HG02884 (cell line): ENCODE measurements at regions not wholly inside any gene's neighbourhood (a gene's known extent, or its start where the extent isn't known, plus 50 kb on each side); places are given as distances from the start of the nearest gene placed in this dataset.
"Not testable (repeated sequence)": the region's sequence is repeated elsewhere in the genome, so short reads cannot be mapped to it uniquely, and the experiment has no call there.

Experiments
- ATAC-seq: cut with Tn5 transposase; IDR thresholded peaks from one replicate; pipeline ENCODE4 v1.9.1; 2021; ENCODE audit warnings: mild to moderate bottlenecking, moderate library complexity; ENCODE audit not compliant: unreplicated experiment

DNA sequence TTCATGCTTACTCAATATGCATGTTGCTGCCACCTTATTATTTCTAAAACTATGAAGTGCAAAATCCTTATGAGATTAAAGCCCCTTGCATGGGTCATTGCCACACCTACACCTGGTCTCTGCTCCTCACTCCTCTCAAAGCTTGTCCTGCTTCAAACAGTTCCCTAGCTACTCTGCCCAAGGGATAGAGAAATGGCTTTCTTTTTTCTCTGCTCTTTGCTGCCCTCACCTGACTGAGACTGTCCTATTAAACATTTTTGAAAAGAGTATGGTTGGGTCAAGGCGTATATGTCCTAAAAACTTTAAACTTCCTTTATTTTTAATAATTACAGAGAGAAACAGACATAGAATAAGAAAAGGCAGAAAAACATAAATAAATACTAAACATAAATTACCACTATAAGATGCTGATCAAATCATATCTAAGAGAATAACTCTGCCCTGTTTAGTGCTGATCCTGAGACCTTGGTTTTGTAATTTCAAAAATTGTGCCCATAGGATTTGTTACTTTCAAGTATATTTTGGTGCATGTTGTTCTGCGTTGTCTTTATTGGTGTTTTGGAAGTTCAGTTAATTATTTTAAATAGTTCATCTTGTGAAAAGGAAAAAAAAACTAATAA, 704.9 kb upstream of the PABPC4L start:
- no peak for ATAC-seq

DNA sequence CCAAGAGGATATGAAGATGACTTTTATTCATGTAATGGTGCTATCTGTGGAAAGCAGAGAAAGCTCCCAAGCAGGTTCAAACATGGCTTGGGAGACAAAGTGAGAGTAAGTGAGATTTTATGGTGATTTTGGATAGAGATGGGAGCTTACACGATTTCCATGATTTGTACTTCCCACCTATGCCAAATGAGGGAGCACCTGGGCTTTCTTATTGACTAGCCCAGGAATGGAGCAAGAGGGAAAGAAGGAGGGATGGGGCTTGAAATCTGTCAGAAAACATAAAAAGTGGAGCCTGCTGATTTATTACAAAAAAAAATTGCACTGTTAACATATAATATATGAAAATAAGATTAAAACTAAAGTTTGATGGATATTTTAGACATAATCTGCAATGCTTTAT, 703.5 kb upstream of the PABPC4L start:
- ATAC-seq = no peak

DNA sequence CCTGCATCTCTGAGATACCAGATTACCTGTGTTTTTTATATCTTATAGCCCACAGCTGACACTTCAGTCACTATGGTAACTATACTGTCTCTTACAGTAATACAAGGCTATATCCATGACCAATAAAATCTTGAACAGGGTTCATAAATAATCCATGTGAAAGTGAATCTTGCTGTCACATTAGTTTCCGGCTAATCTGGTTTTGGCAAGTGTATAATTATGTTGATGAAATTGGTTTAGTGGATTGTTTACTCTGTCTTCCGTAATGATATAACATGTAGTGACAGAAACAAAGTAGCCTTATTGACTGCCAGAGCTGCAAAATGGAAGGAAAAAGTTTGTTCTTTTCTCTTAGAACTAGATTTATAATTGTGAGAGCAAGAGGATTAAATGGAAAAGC, 686.6 kb upstream of the PABPC4L start:
- no peak for ATAC-seq

DNA sequence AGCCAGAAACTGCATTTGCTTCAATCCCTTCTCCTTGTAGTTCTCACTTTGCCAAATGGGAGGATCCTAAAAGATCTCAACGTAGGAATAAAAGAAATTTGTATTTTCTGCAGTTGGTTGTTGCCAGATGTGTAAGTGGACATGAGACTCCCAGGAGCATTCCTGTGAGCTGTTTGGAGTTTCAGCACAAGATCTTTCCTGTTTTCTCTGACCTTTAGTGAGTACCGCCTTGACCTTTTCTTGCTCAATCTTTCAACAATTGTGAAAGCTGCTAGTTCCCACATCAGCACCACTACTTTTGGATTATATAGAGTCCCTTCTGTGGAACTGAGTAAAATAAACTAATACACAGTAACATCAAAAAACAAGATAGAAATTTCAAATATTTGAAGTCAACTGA, 683.8 kb upstream of the PABPC4L start:
- ATAC-seq = no peak

DNA sequence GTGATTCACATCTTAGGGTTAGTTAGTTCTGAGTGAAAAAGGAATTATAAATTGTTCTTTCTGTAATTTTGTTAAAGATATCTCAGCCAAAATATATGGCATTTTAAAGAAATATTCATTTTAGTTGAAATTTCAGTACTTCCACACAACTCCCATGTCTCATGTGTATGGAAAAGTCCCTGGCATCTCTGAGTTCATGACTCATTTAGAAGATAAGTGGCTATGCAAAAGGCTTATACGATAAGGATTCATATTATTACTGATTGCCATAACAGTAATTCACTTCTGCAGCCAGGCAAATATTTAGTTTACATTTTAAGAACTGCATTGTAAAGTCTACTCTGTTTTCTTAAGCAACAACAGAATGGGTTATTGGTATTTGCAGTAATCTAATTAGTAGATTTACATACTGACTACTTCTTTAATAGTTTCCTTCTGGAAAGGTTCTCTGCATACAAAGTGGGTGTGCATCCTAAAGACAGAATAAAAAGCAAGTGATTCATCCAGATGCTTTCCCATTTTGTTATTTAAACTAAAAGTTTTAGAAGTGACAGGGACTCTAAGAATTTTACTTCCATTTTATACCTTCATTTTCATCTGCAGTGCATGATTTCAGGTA, 682.4 kb upstream of the PABPC4L start:
- no peak for ATAC-seq

DNA sequence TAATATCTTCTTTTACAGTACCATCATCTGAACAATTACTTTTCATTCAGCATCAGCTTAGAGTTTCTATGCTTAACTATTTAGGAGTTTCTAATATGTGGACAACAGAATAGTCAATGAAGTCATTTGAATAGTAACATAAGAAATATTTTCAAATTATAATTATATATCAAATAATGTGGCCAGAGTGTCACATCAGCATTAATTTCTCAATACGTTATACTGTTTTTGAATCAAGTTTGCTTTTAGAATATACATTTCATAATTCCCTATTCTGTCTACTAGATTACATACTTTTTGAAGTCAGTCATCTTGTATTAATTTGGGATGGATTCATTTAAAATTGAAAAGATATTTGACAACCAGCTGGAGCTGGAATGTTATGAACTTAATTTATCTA, 677.4 kb upstream of the PABPC4L start:
- ATAC-seq = no peak

DNA sequence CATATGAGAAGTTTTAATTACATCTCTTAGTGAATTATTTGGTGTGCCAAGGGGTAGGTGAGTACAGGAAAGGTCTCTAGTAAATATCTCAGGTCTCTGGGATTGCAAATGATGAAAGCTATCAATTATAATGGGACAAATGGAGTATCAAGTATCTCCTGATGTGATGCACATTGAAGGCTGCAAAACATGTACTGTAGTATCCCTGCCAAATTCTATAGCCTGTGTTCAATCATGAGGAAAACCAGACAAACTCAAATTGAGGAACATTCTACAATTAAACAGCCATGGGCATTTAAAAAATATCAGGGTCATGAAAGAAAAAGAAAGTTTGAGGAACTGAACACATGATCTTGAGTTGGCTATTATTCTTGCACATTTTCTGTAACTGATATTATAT, 665.4 kb upstream of the PABPC4L start:
- ATAC-seq = no peak

DNA sequence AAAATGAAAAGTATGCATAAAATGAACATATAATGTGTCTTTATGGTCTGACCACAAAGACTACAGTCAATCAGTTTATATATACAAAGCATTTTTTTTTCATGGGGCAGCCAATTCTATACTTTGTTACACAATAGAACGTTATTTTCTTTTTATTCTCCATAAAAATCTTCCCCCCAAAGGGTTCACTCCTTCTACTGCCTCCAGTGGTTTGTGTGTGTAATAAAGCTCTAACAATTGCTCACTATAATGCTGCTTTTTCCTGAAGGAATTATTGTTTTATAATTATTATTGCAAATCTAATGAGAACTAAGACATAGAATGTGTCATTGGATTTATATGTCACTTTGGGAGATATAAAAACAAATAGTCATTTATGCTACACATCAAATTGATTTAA, 664.1 kb upstream of the PABPC4L start:
- ATAC-seq = no peak

DNA sequence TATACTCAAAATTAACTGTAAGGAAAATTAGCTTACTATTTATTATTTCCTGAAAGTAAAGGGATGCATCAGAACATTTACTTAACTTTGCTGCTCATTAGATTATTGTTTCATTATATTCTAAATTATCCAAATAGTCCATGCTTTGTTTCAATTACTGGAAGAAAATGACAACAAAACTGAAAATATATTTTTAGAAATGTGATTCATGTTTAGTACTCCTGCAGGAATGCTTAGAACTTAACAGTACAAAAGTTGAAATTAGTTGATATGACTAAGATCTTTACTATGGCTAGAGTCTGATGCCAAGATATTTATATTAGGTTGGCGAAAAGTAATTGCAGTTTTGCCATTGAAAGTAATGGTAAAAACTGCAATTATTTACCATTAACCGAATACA, 660.5 kb upstream of the PABPC4L start:
- no peak for ATAC-seq

DNA sequence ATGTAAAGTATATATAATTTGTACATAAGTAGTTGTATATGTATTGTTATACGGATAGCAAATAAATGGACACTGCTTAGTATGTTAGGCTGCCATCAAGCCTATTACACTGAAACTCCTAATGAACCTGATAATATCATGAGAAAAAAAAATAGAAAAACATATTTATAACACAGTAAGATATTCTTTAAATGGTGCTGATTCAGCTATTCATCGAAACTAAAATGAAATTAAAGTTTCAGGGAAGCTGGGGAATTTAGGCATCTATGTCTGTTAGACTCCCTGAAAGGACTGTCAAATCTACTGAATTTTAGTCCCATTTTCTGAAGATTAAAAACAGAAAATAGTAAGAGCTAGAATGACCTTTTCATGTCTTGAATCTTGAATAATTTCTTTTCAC, 647.1 kb upstream of the PABPC4L start:
- ATAC-seq = no peak

DNA sequence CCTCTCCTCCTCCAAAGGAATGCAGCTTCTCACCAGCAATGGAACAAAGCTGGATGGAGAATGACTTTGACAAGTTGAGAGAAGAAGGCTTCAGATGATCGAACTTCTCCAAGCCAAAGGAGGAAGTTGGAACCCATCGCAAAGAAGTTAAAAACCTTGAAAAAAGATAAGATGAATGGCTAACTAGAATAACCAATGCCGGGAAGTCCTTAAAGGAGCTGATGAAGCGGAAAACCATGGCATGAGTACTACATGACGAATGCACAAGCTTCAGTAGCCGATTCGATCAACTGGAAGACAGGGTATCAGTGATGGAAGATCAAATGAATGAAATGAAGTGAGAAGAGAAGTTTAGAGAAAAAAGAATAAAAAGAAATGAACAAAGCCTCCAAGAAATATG, 629.2 kb upstream of the PABPC4L start:
- not testable (repeated sequence) for ATAC-seq

DNA sequence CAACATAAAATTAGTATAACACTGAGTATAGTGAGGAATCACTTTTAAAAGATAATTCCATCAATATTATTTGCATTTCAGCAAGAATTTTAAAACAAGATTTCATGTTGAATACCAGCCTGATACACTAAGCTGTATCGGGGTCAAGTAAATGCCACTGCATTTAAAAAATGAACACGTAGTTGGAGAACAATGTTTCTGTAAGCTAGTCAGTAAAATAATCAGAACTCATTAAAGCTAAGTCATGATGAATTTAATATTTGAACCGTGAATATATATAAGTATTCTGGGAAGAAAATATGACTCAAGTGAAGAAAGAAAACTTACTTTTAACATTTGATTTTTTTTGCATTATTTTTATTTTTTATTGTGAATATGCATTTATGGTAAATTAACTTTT, 611.0 kb upstream of the PABPC4L start:
- no peak for ATAC-seq

DNA sequence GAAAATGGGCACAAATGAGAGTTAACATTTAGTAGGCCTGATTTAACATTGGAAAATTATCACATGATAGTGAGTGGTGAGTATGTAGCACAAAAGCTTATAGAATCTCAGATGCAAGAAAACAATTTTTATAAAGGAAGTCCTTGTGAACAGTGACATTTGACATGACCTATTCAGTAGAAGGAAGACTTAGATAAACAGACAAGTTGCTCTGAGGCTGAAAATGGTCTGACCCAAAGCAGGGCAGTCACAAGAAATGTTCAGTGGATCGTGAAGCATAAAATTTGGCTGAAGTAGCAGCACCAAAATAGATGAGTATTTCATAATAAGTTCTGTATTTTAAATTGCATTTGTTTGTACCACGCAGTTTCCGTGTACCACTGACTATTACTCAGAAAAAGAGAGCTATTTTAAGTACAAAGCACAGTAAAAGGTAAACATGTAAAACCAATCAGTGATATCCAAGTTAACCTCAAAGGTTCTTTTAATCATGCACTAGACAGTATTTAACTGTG, 605.7 kb upstream of the PABPC4L start:
- ATAC-seq = no peak

DNA sequence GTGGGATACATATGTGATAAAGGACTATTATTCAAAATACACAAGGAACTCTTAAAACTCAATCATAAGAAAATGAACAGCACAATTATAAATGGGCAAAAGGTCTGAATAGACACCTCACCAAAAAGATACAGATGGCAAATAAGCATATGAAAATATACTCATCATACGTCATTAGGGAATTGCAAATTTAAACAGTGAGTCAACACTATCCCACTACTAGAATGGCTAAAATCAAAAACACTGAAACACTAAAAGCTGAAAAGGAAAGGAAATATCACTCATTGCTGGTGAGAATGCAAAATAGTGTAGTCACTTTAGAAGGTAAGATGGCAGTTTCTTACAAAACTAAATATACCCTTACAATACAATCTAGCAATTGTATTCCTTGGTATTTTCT, 597.0 kb upstream of the PABPC4L start:
- ATAC-seq = no peak

DNA sequence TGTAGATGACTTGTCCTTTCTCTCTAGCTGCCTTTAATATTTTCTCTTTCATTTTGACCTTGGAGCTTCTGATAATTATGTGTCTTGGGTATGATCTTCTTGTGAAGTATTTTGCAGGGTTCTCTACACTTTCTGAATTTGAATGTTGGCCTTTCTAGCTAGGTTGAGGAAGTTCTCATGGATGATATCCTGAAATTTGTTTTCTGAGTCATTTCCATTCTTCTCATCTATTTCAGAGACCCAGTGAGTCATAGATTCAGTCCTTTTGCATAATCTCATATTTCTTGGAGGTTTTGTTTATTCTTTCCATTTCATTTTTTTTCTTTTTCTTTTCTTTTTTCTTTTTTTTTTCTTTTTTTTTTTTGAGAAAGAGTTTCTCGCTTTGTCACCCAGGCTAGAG, 585.7 kb upstream of the PABPC4L start:
- no peak for ATAC-seq

DNA sequence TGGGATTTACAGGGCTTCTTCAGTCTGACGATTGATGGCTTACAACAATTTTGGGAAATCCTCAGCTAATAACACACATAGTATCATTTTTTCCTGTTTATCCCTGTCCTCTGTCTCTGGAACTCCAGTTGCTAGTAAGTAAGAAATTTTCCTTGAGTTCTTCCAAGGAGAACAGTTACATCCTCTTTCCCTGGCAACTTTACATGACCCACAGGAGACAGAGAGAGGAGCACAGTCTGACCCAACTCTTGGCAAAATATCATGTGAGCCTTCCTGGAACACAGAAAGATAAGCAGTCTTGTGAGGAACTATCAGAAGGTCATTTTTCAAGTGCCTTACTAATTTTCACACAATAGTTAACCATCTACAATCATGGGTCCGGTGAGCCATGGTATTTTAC, 578.7 kb upstream of the PABPC4L start:
- ATAC-seq = no peak

DNA sequence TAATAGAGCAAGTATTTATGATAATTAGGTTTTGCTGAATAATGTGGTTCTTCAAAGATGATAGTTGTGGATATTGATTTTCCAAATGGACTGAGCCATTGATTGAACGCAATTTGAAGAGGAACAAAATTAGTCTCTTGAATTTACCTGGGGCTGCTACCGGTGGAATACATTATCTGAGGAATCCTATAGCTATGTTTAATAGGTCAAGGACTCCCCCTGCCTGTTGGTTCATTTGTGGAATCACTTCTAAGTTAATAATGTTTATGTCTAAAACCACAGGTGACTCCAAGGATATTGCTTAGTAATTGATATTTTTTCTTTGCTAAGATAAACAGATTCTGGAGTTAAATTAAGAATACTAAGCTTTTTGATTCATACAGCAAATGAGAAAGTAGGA, 576.0 kb upstream of the PABPC4L start:
- ATAC-seq = no peak

DNA sequence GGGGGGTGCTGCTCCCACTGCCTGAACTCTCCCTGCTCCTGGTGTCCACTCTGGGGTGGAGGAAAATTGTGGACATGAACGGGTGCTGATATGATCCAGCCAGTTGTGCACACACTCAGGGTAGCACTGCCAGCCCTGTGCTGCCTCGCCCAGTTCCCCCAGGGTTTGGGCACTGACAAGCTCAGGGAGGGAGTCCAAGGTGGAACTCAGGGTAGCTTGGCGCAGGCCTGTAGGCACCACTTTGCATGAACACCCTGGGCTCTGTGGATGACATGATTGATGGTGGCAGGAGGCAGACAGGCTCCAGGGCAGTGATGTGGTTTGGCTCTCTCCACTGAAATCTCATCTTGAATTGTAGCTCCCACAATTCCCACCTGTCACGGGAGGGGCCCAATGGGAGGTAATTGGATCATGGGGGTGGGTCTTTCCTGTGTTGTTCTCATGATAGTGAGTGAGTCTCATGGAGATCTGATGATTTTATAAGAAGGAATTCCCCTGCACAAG, 572.0 kb upstream of the PABPC4L start:
- ATAC-seq = no peak

DNA sequence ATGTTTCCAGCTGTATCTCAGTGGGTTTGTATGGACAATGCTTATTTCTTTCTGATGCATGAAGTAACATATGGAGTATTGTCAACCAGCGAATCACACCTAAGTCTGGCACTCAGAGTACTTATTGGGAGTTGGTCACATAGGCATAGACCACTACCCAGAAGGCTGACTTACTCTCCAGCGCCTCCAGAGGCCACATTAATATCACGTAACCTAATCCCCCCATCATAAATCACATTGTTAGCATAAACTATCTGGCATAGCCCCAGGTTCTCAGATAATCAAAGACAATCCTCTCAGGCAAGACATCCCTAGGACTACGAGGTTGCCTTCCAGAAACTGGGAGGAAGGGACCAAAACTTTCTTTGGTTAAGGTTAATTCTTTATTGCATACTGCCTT, 560.5 kb upstream of the PABPC4L start:
- peak; percentile 62 for ATAC-seq

DNA sequence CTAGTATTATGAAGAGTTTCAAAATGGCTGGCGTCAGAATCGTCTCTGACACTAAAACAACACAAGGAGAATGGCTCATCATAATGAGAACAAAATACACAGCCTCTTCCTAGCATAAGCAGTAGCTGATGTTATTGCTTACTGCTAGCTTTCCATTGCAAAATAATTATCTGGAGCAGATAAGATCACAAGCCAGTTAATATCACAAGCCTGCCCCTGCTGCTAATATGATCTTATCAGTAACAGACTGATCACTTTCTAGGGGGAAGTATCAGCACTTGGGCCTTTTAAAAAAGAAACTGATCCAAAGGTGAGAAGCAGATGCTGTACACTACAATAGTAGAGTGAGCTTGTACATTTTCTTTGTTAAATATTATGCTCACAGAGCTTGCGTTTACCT, 554.8 kb upstream of the PABPC4L start:
- no peak for ATAC-seq

DNA sequence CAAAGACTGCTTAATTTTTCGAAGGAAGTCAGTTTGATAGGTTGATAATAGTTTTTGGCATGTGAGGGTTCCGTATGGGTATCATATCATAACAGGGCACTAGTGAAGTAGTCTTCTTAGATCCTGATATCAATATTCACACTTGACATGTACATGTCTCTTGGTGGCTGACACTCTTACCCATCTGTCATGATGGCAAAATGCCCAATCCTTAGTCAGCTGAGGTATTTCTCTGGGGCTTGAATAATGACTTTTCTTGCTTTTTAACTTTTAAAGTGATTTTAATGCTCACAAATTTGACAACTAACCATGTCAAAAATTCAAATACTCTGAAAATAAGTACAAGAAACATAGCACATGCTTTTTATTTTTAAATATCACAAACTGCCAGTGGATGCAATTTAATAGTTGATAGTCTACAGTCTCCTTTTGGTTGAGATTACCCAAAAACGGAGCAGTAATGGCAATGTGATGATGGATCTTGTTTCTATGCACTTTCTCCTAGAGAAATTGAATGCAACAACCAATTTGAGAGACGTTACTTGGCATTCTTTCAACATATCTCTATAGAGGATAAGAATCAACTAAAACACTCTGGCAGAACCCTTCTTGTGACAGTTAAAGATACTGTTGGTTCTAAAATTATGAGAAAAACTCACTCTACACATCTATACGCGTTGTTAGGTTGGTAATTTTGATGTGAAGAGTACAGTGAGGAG, 552.9 kb upstream of the PABPC4L start:
- ATAC-seq = no peak

DNA sequence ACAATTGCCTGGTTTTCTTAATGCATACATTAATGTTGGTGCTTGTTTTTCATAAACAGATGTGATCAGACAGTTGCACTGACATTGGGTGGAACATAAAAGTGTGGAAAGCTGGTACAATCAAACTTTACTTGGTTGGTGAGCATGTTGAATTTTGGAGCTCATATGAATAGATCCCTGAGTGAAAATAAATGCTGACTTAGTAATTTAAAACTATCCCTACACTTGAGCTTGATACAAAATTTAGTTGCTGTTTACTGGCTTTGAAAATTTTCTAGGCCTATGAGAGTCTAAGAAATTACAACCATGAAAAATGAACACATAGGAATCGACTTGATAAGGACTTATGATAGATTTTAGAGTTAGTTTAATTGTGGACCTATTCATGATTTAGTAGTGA, 551.8 kb upstream of the PABPC4L start:
- ATAC-seq = no peak
